HFFc6 (cell line): ENCODE measurements at regions not wholly inside any gene's neighbourhood (a gene's known extent, or its start where the extent isn't known, plus 50 kb on each side); places are given as distances from the start of the nearest gene placed in this dataset.
"Not testable (repeated sequence)": the region's sequence is repeated elsewhere in the genome, so short reads cannot be mapped to it uniquely, and the experiment has no call there.

Experiments used
- DNase-seq: peaks from one replicate; pipeline ENCODE4 v3.0.0-alpha.2; 2018
- H3K27ac Mint-ChIP-seq: 2 replicates; pipeline ENCODE4 v1.8.0; 2020; ENCODE audit warnings: mild to moderate bottlenecking, mixed read lengths
- H3K27me3 Mint-ChIP-seq: 2 replicates; pipeline ENCODE4 v1.8.0; 2021; ENCODE audit warnings: mild to moderate bottlenecking, moderate library complexity, mixed read lengths; ENCODE audit not compliant: insufficient read depth
- H3K36me3 Mint-ChIP-seq: 2 replicates; pipeline ENCODE4 v1.8.0; 2021; ENCODE audit warnings: low read depth, mixed read lengths
- H3K4me1 Mint-ChIP-seq: 2 replicates; pipeline ENCODE4 v1.8.0; 2020; ENCODE audit warnings: low read depth, mixed read lengths
- H3K4me3 Mint-ChIP-seq: 2 replicates; pipeline ENCODE4 v1.8.0; 2020; ENCODE audit warnings: mild to moderate bottlenecking, moderate library complexity, mixed read lengths
- H3K9me3 Mint-ChIP-seq: 2 replicates; pipeline ENCODE4 v1.8.0; 2020; ENCODE audit warnings: mild to moderate bottlenecking, mixed read lengths
- TF ChIP-seq, protein P1 (sequence below): fragments of 200-600 bp; sonication (generic); IDR thresholded peaks from 2 replicates; pipeline ENCODE4 v1.5.0; 2021; ENCODE audit warnings: antibody characterized with exemption, mild to moderate bottlenecking

DNA sequence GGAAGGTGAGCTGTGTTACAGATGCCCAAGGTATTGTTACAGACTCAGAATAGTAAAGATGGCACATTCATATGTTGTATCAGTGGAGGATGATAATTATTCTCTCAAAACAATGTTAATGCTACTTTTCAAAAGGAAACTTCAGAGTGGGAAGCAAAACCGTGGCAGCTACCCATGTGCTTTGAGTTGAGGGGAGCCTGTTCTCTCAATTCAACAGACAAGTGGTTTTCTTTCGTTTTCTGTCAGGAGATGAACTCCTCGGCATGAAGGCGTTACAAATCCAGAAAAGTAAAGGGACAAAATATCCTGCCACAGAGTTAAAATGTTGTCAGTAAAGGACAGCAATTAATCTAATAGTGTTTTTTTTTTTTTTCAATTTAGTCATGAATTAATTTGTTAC lies 629.4 kb upstream of the GBE1 start:
- Mint-ChIP-seq H3K9me3 (peaks cover 17% of the 10 kb centered on the region), H3K27me3 (no peaks in the 10 kb centered on the region), H3K4me3 (no peak overlapping the region), H3K4me1 (no peaks in the 10 kb centered on the region), H3K36me3 (no peaks in the 10 kb centered on the region), H3K27ac (no peak overlapping the region)
- DNase-seq, result no peak
- TF ChIP-seq, protein P1, sequence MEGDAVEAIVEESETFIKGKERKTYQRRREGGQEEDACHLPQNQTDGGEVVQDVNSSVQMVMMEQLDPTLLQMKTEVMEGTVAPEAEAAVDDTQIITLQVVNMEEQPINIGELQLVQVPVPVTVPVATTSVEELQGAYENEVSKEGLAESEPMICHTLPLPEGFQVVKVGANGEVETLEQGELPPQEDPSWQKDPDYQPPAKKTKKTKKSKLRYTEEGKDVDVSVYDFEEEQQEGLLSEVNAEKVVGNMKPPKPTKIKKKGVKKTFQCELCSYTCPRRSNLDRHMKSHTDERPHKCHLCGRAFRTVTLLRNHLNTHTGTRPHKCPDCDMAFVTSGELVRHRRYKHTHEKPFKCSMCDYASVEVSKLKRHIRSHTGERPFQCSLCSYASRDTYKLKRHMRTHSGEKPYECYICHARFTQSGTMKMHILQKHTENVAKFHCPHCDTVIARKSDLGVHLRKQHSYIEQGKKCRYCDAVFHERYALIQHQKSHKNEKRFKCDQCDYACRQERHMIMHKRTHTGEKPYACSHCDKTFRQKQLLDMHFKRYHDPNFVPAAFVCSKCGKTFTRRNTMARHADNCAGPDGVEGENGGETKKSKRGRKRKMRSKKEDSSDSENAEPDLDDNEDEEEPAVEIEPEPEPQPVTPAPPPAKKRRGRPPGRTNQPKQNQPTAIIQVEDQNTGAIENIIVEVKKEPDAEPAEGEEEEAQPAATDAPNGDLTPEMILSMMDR, result no peak

DNA sequence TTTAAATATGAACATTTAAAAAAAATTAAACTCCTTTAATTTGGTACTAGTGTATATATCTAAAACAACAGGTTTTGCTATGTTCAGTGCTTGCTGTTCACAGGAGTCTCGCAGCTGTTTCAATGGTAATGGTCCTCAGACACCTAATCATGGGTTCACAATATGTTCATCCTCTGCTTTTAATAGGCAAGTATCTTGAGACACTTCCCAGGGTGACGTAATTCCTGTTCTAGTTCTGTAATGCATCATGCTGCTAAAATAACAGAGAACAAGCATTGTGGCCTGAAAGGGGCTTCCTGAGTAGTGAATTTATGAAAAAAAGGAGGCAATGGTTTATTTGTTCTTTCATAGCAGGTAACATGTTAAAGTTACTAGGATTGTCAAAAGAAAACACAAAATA lies 625.2 kb upstream of the GBE1 start:
- DNase-seq, result no peak
- Mint-ChIP-seq H3K36me3 (no peaks in the 10 kb centered on the region), H3K27ac (no peak overlapping the region), H3K27me3 (no peaks in the 10 kb centered on the region), H3K4me1 (no peaks in the 10 kb centered on the region), H3K4me3 (no peak overlapping the region), H3K9me3 (peaks cover 26% of the 10 kb centered on the region)
- TF ChIP-seq, protein P1, result no peak

DNA sequence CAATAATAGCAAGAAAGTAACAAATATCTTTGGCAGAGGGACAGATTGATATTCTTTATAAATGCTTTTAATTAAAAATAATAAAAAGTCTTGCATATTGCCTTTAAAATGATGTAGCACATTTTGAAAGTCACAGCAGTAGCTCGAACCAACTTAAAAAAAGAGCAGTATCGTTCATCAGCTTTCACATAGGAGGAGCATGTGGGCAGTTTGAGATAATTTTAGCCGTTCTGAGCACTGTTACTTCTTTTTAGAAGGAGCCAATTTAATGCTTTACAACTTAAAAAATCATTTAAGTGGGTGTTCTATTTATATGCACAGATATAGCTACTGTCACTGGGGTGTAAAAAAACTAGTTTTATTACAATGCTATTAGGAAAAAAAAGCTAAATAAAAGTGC lies 622.7 kb upstream of the GBE1 start:
- H3K27me3 Mint-ChIP-seq, result no peaks in the 10 kb centered on the region
- DNase-seq, result no peak
- H3K4me1 Mint-ChIP-seq, result no peaks in the 10 kb centered on the region
- no peak overlapping the region for H3K4me3 Mint-ChIP-seq
- TF ChIP-seq, protein P1, result no peak
- H3K9me3 Mint-ChIP-seq, result peaks cover 35% of the 10 kb centered on the region
- H3K27ac Mint-ChIP-seq, result no peak overlapping the region
- H3K36me3 Mint-ChIP-seq, result no peaks in the 10 kb centered on the region

DNA sequence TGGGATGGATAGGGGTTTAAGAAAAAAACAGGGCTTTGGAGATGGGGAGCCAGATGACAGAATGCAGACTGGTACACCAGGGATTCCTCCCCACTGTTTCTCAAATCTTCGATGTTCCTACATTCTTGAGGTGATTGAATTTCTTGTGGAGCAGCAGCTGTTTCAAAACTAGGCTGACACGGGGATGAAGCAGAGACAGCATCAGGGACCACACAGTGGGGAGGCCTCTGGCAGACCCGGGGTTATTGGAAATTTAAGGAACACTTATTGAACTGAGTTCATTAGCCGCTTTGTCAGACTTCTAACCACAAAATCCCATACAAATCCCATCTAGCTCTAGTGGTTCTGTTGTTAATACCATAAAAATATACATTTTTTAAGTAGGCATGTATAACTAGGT lies 621.4 kb upstream of the GBE1 start:
- Mint-ChIP-seq H3K36me3 (no peaks in the 10 kb centered on the region), H3K4me1 (no peaks in the 10 kb centered on the region)

DNA sequence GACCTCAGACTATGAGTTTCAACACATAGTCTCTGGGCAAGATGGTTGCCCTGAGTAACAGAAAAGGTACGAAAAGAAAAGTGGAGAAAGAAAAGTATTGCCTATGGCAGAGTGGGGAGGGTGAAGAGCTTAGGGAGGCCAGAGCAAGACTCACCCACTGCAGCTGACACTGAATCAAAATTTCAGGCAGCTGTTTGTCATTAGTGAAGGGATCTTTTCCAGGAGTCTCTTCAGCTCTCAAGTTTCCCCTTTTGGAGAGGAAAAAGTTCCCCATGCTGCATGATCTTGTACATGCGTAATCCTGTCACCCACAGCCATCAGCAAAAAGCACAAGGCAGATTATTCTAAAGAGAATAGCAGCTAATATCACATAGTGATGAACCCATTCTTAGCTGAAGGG lies 616.9 kb upstream of the GBE1 start:
- no peak for DNase-seq
- peaks cover 71% of the 10 kb centered on the region for H3K9me3 Mint-ChIP-seq
- no peak overlapping the region for H3K4me3 Mint-ChIP-seq
- peaks cover 7% of the 10 kb centered on the region for H3K36me3 Mint-ChIP-seq
- no peaks in the 10 kb centered on the region; the same call in 1 of the 2 replicates for H3K27me3 Mint-ChIP-seq
- TF ChIP-seq, protein P1, result no peak
- H3K27ac Mint-ChIP-seq, result no peak overlapping the region
- H3K4me1 Mint-ChIP-seq, result no peaks in the 10 kb centered on the region

More for the DNA sequence above, 621.4 kb upstream of the GBE1 start:
- Mint-ChIP-seq H3K27ac (no peak overlapping the region), H3K4me3 (no peak overlapping the region), H3K27me3 (no peaks in the 10 kb centered on the region; the same call in 1 of the 2 replicates), H3K9me3 (peaks cover 41% of the 10 kb centered on the region)
- DNase-seq, result no peak
- TF ChIP-seq, protein P1, result no peak

DNA sequence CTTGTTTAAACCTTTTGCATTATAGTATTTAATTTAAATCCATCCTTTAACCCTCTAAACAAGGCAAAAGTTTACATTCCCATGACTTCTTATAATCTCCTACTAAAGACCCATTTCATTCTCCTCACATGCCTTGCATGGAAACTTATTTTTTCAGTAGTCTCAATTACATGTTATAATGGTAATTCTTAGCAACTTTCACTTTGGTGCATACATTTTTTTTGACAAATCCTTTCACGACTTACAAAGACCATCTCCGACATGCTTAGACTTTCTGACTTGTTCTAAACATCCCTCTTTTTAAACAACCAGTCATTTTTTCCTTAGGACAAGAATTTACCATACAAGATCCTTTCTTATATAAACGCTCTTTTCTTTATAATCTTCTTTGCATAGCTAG lies 615.4 kb upstream of the GBE1 start:
- H3K4me1 Mint-ChIP-seq, result no peaks in the 10 kb centered on the region
- peaks cover 7% of the 10 kb centered on the region for H3K36me3 Mint-ChIP-seq
- H3K9me3 Mint-ChIP-seq, result peaks cover 65% of the 10 kb centered on the region
- H3K27ac Mint-ChIP-seq, result no peak overlapping the region
- TF ChIP-seq, protein P1, result no peak
- no peak for DNase-seq
- H3K27me3 Mint-ChIP-seq, result no peaks in the 10 kb centered on the region; the same call in 1 of the 2 replicates
- no peak overlapping the region for H3K4me3 Mint-ChIP-seq

DNA sequence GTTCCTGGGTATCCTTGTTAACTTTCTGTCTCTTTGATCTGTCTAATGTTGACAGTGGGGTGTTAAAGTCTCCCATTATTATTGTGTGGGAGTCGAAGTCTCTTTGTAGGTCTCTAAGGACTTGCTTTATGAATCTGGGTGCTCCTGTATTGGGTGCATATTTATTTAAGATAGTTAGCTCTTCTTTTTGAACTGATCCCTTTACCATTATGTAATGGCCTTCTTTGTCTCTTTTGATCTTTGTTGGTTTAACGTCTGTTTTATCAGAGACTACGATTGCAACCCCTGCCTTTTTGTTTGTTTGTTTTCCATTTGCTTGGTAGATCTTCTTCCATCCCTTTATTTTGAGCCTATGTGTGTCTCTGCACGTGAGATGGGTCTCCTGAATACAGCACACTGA lies 612.4 kb upstream of the GBE1 start:
- peaks cover 47% of the 10 kb centered on the region for H3K9me3 Mint-ChIP-seq
- not testable (repeated sequence) for H3K4me1 Mint-ChIP-seq, DNase-seq, H3K27me3 Mint-ChIP-seq, H3K27ac Mint-ChIP-seq, H3K36me3 Mint-ChIP-seq, H3K4me3 Mint-ChIP-seq
